CD14-positive monocyte (primary cell): ENCODE measurements at regions not wholly inside any gene's neighbourhood (a gene's known extent, or its start where the extent isn't known, plus 50 kb on each side); places are given as distances from the start of the nearest gene placed in this dataset.
A peak's percentile ranks its signal among the peaks of the same experiment; 100 is the strongest.

Source experiments
- DNase-seq, 3 donors: peaks; one replicate each; pipeline ENCODE4 v3.0.0-alpha.2; 2011 to 2022
- H2AFZ ChIP-seq: 2 replicates; pipeline ENCODE4 v1.6.0; 2012; ENCODE audit warnings: mild to moderate bottlenecking, low read depth, low read length, inconsistent platforms; ENCODE audit not compliant: insufficient read depth, poor library complexity, severe bottlenecking
- H3K27ac ChIP-seq, 2 donors: 1 replicate in 1 of 2; 2 replicates in 1 of 2; pipeline ENCODE4 v1.5.1; 2012 to 2013; ENCODE audit warnings: low read length in 2 of 2, control low read depth in 1 of 2, inconsistent platforms in 1 of 2, low read depth in 1 of 2, mild to moderate bottlenecking in 1 of 2
- H3K27me3 ChIP-seq, 2 donors: one replicate each; pipeline versions ENCODE4 v1.6.0 to v1.6.1; 2011 to 2013; ENCODE audit warnings: low read length in 2 of 2; ENCODE audit not compliant: control insufficient read depth in 2 of 2, insufficient read depth in 2 of 2
- H3K36me3 ChIP-seq, 2 donors: replicated peaks in 1 of 2; 1 replicate in 1 of 2; 2 replicates in 1 of 2; pipeline versions ENCODE4 v1.5.1 to v1.6.1; 2012 to 2013; ENCODE audit warnings: low read length in 2 of 2, control low read depth in 1 of 2, inconsistent platforms in 1 of 2, mild to moderate bottlenecking in 1 of 2; ENCODE audit not compliant: insufficient read depth in 2 of 2, control insufficient read depth in 1 of 2
- H3K4me1 ChIP-seq, 2 donors: 1 replicate in 1 of 2; 2 replicates in 1 of 2; pipeline versions ENCODE4 v1.5.1 to v1.6.1; 2012 to 2013; ENCODE audit warnings: low read length in 2 of 2, control low read depth in 1 of 2, inconsistent platforms in 1 of 2, mild to moderate bottlenecking in 1 of 2, moderate library complexity in 1 of 2; ENCODE audit not compliant: insufficient read depth in 2 of 2, control insufficient read depth in 1 of 2
- H3K4me2 ChIP-seq: replicated peaks from 2 replicates; pipeline ENCODE3; 2012; ENCODE audit warnings: low read length, moderate library complexity, mild to moderate bottlenecking; ENCODE audit not compliant: poor library complexity, severe bottlenecking; ENCODE audit errors: extremely low read depth
- H3K4me3 ChIP-seq, 3 experiments: fragments of 200-600 bp in 1 of 3; sonication (generic) in 1 of 3; replicated peaks in 1 of 3; 1 replicate in 2 of 3; 2 replicates in 1 of 3; pipeline ENCODE4 v1.5.1; 2011 to 2013; ENCODE audit warnings: low read length in 3 of 3, mild to moderate bottlenecking in 3 of 3, control low read depth in 2 of 3, low read depth in 2 of 3, inconsistent platforms in 1 of 3, moderate library complexity in 1 of 3
- H3K79me2 ChIP-seq: 2 replicates; pipeline ENCODE4 v1.6.0; 2012; ENCODE audit warnings: mild to moderate bottlenecking, control low read depth, inconsistent platforms, low read length, moderate library complexity; ENCODE audit not compliant: insufficient read depth
- H3K9ac ChIP-seq: 2 replicates; pipeline ENCODE4 v1.6.0; 2017; ENCODE audit warnings: low read length, mild to moderate bottlenecking; ENCODE audit not compliant: insufficient read depth, poor library complexity, severe bottlenecking
- H3K9me3 ChIP-seq, 2 donors: replicated peaks in 1 of 2; 1 replicate in 1 of 2; 2 replicates in 1 of 2; pipeline versions ENCODE4 v1.5.1 to v1.6.1; 2012 to 2013; ENCODE audit warnings: low read length in 2 of 2, control low read depth in 1 of 2; ENCODE audit not compliant: control insufficient read depth in 1 of 2, insufficient read depth in 1 of 2
- H4K20me1 ChIP-seq: 2 replicates; pipeline ENCODE4 v1.6.0; 2012; ENCODE audit warnings: mild to moderate bottlenecking, low read length, control low read depth, moderate library complexity; ENCODE audit not compliant: insufficient read depth
- H3K27ac Mint-ChIP-seq, 7 donors: one replicate each; pipeline ENCODE4 v1.8.0; 2020; ENCODE audit warnings: mild to moderate bottlenecking in 7 of 7, mixed read lengths in 7 of 7, moderate library complexity in 6 of 7, inconsistent platforms in 2 of 7
- H3K27me3 Mint-ChIP-seq, 3 donors: one replicate each; pipeline ENCODE4 v1.8.0; 2021 to 2022; ENCODE audit warnings: low read depth in 3 of 3, mild to moderate bottlenecking in 3 of 3, mixed read lengths in 3 of 3, moderate library complexity in 3 of 3, inconsistent platforms in 1 of 3
- H3K36me3 Mint-ChIP-seq, 2 donors: one replicate each; pipeline ENCODE4 v1.8.0; 2020; ENCODE audit warnings: mixed read lengths in 2 of 2, inconsistent platforms in 1 of 2, mild to moderate bottlenecking in 1 of 2
- H3K4me1 Mint-ChIP-seq: one replicate; pipeline ENCODE4 v1.8.0; 2020; ENCODE audit warnings: mild to moderate bottlenecking, mixed read lengths
- H3K4me3 Mint-ChIP-seq, 2 donors: one replicate each; pipeline ENCODE4 v1.8.0; 2020; ENCODE audit warnings: mild to moderate bottlenecking in 2 of 2, mixed read lengths in 2 of 2, moderate library complexity in 1 of 2
- H3K9me3 Mint-ChIP-seq, 7 donors: one replicate each; pipeline ENCODE4 v1.8.0; 2020 to 2022; ENCODE audit warnings: mixed read lengths in 7 of 7, mild to moderate bottlenecking in 6 of 7, moderate library complexity in 6 of 7, inconsistent platforms in 2 of 7
- WGBS: methylation state at CpG from one replicate; pipeline ENCODE4 v1.1.5; 2013; ENCODE audit warnings: missing lambda C conversion rate; ENCODE audit not compliant: insufficient coverage; 5-methylcytosine and 5-hydroxymethylcytosine counted together
- intact Hi-C, 2 donors: fragments of 100-400 bp; cut with micrococcal nuclease; formaldehyde crosslinking; loops; one replicate each; pipeline versions ENCODE4 v1.15.0 to v1.15.1; 2023
- TF ChIP-seq, protein P1 (sequence below): fragments of 200-600 bp; IDR thresholded peaks from one replicate; pipeline ENCODE4 v1.8.0; 2022; ENCODE audit warnings: antibody characterized with exemption, mild to moderate bottlenecking

DNA sequence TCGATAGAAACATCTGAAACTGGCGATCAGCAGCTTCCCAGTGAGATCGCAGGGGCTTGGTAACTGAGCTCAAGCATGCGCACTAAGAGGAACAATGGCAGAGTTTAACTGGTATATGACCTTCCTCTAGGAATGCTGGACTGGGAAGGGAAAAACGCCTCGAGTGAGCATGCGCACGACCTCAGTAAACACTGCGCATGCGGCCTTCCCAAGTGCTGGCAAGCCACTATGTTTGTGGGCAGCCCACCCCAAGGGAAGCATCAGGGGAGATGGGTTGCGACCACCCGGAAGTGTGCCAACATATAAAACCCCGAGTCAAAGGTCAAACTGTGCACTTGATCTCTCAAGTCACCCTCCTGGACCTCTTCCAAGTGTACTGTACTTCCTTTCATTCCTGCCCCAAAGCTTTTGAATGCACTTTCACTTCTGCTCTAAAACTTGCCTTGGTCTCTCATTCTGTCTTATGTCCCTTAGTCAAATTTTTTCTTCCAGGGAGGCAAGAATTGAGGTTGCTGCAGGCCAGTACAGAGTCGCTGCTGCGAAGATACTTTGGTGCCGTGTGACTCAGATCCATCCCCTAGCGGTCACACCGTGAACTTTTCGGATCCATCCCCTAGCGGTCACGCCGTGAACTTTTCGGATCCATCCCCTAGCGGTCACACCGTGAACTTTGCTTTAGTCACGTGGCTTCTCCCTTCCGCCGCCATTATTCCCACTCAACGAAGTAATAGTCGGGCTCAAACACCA, 243.3 kb downstream of the FAM43A start:
- H3K27ac Mint-ChIP-seq, result peak overlapping the region; percentile 87 to 94 (median 93)
- no peak overlapping the region for H2AFZ ChIP-seq
- peak overlapping the region in 1 of 2 donors; percentile 11 for H3K4me3 Mint-ChIP-seq
- H3K36me3 ChIP-seq, result no peaks in the 10 kb centered on the region
- WGBS, result 71% methylated on average over 27 of the region's 30 CpGs
- peaks cover 0 to 7% of the 10 kb centered on the region in 2 donors for H3K9me3 ChIP-seq
- no peaks in the 10 kb centered on the region for H3K79me2 ChIP-seq
- peaks cover 60 to 67% of the 10 kb centered on the region in 2 donors for H3K4me1 ChIP-seq
- peaks cover 69% of the 10 kb centered on the region for H3K4me1 Mint-ChIP-seq
- peaks cover 0 to 3% of the 10 kb centered on the region in 2 donors for H3K36me3 Mint-ChIP-seq
- H3K4me3 ChIP-seq, result peak overlapping the region in 1 of 3 experiments; percentile 13
- no peaks in the 10 kb centered on the region for H4K20me1 ChIP-seq
- peak overlapping the region; percentile 75 to 80 for H3K27ac ChIP-seq
- TF ChIP-seq, protein P1, sequence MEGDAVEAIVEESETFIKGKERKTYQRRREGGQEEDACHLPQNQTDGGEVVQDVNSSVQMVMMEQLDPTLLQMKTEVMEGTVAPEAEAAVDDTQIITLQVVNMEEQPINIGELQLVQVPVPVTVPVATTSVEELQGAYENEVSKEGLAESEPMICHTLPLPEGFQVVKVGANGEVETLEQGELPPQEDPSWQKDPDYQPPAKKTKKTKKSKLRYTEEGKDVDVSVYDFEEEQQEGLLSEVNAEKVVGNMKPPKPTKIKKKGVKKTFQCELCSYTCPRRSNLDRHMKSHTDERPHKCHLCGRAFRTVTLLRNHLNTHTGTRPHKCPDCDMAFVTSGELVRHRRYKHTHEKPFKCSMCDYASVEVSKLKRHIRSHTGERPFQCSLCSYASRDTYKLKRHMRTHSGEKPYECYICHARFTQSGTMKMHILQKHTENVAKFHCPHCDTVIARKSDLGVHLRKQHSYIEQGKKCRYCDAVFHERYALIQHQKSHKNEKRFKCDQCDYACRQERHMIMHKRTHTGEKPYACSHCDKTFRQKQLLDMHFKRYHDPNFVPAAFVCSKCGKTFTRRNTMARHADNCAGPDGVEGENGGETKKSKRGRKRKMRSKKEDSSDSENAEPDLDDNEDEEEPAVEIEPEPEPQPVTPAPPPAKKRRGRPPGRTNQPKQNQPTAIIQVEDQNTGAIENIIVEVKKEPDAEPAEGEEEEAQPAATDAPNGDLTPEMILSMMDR, result peak; percentile 63
- DNase-seq, result peak; percentile 67 to 81 (median 75)
- H3K9me3 Mint-ChIP-seq, result peaks cover 0 to 4% (median 3%) of the 10 kb centered on the region in 7 donors
- H3K27me3 ChIP-seq, result no peaks in the 10 kb centered on the region
- H3K4me2 ChIP-seq, result peak overlapping the region; percentile 47
- intact Hi-C loops, result loop anchor here in 1 of 2 donors (5.0 kb wide), 1 partner anchor 42 kb away; no protein-coding TSS in a partner anchor
- no peak overlapping the region for H3K9ac ChIP-seq
- peaks cover 0 to 5% (median 0%) of the 10 kb centered on the region in 3 donors for H3K27me3 Mint-ChIP-seq

DNA sequence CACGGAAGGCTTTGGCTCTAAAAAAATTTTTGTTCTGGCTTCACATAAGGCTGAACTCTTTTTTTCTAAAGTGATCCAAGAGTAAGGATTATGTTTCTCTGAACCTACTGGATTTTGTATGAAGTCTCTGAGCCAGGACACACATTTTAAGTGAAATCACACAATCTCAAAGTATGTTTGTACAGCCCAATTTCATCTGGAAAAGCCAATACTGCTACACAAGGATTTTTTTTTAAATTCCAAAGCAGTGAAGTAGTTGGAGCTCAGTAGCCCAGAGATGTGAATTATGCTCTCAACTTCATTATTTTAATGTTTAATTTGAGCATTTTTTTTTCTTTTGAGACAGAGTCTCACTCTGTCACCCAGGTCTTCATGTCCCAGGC, 243.9 kb downstream of the FAM43A start:
- H2AFZ ChIP-seq, result no peak overlapping the region
- Mint-ChIP-seq H3K36me3 (peaks cover 0 to 3% of the 10 kb centered on the region in 2 donors), H3K4me1 (peaks cover 69% of the 10 kb centered on the region), H3K4me3 (peak overlapping the region in 1 of 2 donors; percentile 11), H3K27ac (peak overlapping the region; percentile 87 to 94 (median 93)), H3K9me3 (peaks cover 0 to 4% (median 3%) of the 10 kb centered on the region in 7 donors), H3K27me3 (peaks cover 0 to 5% (median 0%) of the 10 kb centered on the region in 3 donors)
- 100% methylated on average over 1 of the region's 1 CpG for WGBS
- no peaks in the 10 kb centered on the region for H3K79me2 ChIP-seq
- H3K9me3 ChIP-seq, result peaks cover 0 to 7% of the 10 kb centered on the region in 2 donors
- H3K4me1 ChIP-seq, result peaks cover 63 to 64% of the 10 kb centered on the region in 2 donors
- no peak overlapping the region for H3K9ac ChIP-seq
- TF ChIP-seq, protein P1, result no peak
- intact Hi-C loops, result loop anchor here in 1 of 2 donors (5.0 kb wide), 1 partner anchor 42 kb away; no protein-coding TSS in a partner anchor
- H3K4me3 ChIP-seq, result peak overlapping the region in 1 of 3 experiments; percentile 13
- H4K20me1 ChIP-seq, result no peaks in the 10 kb centered on the region
- no peak for DNase-seq
- no peak overlapping the region for H3K4me2 ChIP-seq
- peak overlapping the region; percentile 75 to 80 for H3K27ac ChIP-seq
- no peaks in the 10 kb centered on the region for H3K27me3 ChIP-seq
- H3K36me3 ChIP-seq, result no peaks in the 10 kb centered on the region
